Right atrium auricular region (tissue), 2 donors: ENCODE measurements at regions not wholly inside any gene's neighbourhood (a gene's known extent, or its start where the extent isn't known, plus 50 kb on each side); places are given as distances from the start of the nearest gene placed in this dataset.

Source experiments
- DNase-seq: peaks from one replicate; pipeline ENCODE4 v3.0.0-alpha.2; 2019; ENCODE audit warnings: low spot score
- H3K27ac ChIP-seq, 2 donors: fragments of 200-600 bp; sonication (generic); 1 replicate in 1 of 2; 2 replicates in 1 of 2; pipeline ENCODE4 v1.5.1; 2016 to 2019
- H3K27me3 ChIP-seq, 2 donors: fragments of 200-600 bp; sonication (generic); one replicate each; pipeline versions ENCODE4 v1.5.1 to v1.6.0; 2017 to 2019
- H3K36me3 ChIP-seq: fragments of 200-600 bp; sonication (generic); one replicate; pipeline ENCODE4 v1.5.1; 2016
- H3K4me1 ChIP-seq, 2 donors: fragments of 200-600 bp; sonication (generic); one replicate each; pipeline versions ENCODE4 v1.5.1 to v1.6.0; 2017 to 2019
- H3K4me3 ChIP-seq, 2 donors: fragments of 200-600 bp; sonication (generic); 1 replicate in 1 of 2; 2 replicates in 1 of 2; pipeline ENCODE4 v1.5.1; 2017 to 2019; ENCODE audit warnings: mild to moderate bottlenecking in 1 of 2, moderate library complexity in 1 of 2
- H3K9me3 ChIP-seq, 2 donors: fragments of 200-600 bp; sonication (generic); one replicate each; pipeline ENCODE4 v1.5.1; 2019
- CTCF ChIP-seq, 2 donors: fragments of 200-600 bp; sonication (generic); IDR thresholded peaks; one replicate each; pipeline ENCODE4 v1.5.1; 2019; ENCODE audit warnings: antibody characterized with exemption in 2 of 2

- Histone ChIP-seq H3K27ac (no peak overlapping the region), H3K4me3 (no peak overlapping the region), H3K27me3 (no peaks in the 10 kb centered on the region), H3K4me1 (peaks cover 0 to 8% of the 10 kb centered on the region in 2 donors), H3K36me3 (no peaks in the 10 kb centered on the region), H3K9me3 (no peaks in the 10 kb centered on the region)
- TF ChIP-seq CTCF (IDR thresholded peaks at IDR 0.05) = no peak
- DNase-seq = no peak
Observed at GRCh38 chr3:98984024-98984423, 82.5 kb upstream of the DCBLD2 start.

GRCh38 chr3:98982351-98982750, 80.9 kb upstream of the DCBLD2 start:
- H3K4me1 ChIP-seq = peaks cover 0 to 8% of the 10 kb centered on the region in 2 donors
- no peak overlapping the region for H3K4me3 ChIP-seq
- TF ChIP-seq CTCF (IDR thresholded peaks at IDR 0.05) = no peak
- DNase-seq = no peak
- no peaks in the 10 kb centered on the region for H3K9me3 ChIP-seq
- no peaks in the 10 kb centered on the region for H3K36me3 ChIP-seq
- no peaks in the 10 kb centered on the region for H3K27me3 ChIP-seq
- no peak overlapping the region for H3K27ac ChIP-seq

- H3K27me3 ChIP-seq = no peaks in the 10 kb centered on the region
- H3K36me3 ChIP-seq = no peaks in the 10 kb centered on the region
- H3K4me1 ChIP-seq = peaks cover 0 to 6% of the 10 kb centered on the region in 2 donors
- no peaks in the 10 kb centered on the region for H3K9me3 ChIP-seq
- no peak for TF ChIP-seq CTCF (IDR thresholded peaks at IDR 0.05)
- no peak for DNase-seq
- H3K27ac ChIP-seq = no peak overlapping the region
- H3K4me3 ChIP-seq = no peak overlapping the region
Observed at GRCh38 chr3:98980915-98981596, 79.6 kb upstream of the DCBLD2 start.

GRCh38 chr3:98979296-98979695, 77.8 kb upstream of the DCBLD2 start:
- no peak for TF ChIP-seq CTCF (IDR thresholded peaks at IDR 0.05)
- no peak overlapping the region for H3K27ac ChIP-seq
- no peak for DNase-seq
- no peaks in the 10 kb centered on the region for H3K9me3 ChIP-seq
- H3K27me3 ChIP-seq = no peaks in the 10 kb centered on the region
- no peaks in the 10 kb centered on the region for H3K36me3 ChIP-seq
- no peaks in the 10 kb centered on the region for H3K4me1 ChIP-seq
- no peak overlapping the region for H3K4me3 ChIP-seq

- Histone ChIP-seq H3K9me3 (no peaks in the 10 kb centered on the region), H3K27me3 (no peaks in the 10 kb centered on the region), H3K36me3 (no peaks in the 10 kb centered on the region), H3K4me3 (no peak overlapping the region), H3K4me1 (no peaks in the 10 kb centered on the region), H3K27ac (peak overlapping the region in 1 of 2 donors; percentile 30)
- DNase-seq = no peak
- TF ChIP-seq CTCF (IDR thresholded peaks at IDR 0.05) = no peak
Observed at GRCh38 chr3:98978068-98978811, 76.7 kb upstream of the DCBLD2 start.
